ENCODE measurements at regions not wholly inside any gene's neighbourhood (a gene's known extent, or its start where the extent isn't known, plus 50 kb on each side); places are given as distances from the start of the nearest gene placed in this dataset.

DNA sequence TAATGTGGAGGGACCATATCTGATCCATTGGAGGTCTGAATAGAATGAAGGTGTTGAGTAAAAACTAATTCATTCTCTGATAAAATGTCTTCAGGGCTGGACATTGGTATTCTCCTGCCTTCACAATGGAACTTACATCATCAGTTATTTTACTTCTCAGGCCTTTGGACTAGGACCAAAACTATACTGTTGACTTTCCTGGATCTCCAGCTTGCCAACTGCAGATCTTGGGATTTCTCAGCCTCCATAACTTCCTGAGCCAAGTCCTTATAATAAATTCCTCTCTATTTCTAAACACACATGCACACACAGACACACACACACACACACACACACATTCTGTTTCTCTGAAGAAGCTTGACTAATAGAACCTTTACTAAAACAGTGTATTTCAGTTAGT lies 1858.6 kb upstream of the ADGRL3 start:
- TF ChIP-seq, protein P1, sequence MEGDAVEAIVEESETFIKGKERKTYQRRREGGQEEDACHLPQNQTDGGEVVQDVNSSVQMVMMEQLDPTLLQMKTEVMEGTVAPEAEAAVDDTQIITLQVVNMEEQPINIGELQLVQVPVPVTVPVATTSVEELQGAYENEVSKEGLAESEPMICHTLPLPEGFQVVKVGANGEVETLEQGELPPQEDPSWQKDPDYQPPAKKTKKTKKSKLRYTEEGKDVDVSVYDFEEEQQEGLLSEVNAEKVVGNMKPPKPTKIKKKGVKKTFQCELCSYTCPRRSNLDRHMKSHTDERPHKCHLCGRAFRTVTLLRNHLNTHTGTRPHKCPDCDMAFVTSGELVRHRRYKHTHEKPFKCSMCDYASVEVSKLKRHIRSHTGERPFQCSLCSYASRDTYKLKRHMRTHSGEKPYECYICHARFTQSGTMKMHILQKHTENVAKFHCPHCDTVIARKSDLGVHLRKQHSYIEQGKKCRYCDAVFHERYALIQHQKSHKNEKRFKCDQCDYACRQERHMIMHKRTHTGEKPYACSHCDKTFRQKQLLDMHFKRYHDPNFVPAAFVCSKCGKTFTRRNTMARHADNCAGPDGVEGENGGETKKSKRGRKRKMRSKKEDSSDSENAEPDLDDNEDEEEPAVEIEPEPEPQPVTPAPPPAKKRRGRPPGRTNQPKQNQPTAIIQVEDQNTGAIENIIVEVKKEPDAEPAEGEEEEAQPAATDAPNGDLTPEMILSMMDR (IDR thresholded peaks at IDR 0.05; ENCODE audit: insufficient read depth, low read depth, low read length, missing control alignments) = no peak
- no peak overlapping the region for H3K4me3 ChIP-seq (ENCODE audit: low read length)
- no peak for DNase-seq (ENCODE audit: low read depth)

- H3K4me3 ChIP-seq (ENCODE audit: low read length) = no peak overlapping the region
- TF ChIP-seq, protein P1 (IDR thresholded peaks at IDR 0.05; ENCODE audit: insufficient read depth, low read depth, low read length, missing control alignments) = no peak
- no peak for DNase-seq (ENCODE audit: low read depth)
These were observed 1851.2 kb upstream of the ADGRL3 start for GRCh38 chr4:59348949-59349348.

GRCh38 chr4:59369229-59369628 lies 1830.9 kb upstream of the ADGRL3 start:
- no peak for DNase-seq (ENCODE audit: low read depth)
- TF ChIP-seq, protein P1 (IDR thresholded peaks at IDR 0.05; ENCODE audit: insufficient read depth, low read depth, low read length, missing control alignments) = no peak

GRCh38 chr4:59374416-59374815 lies 1825.7 kb upstream of the ADGRL3 start:
- no peak for DNase-seq (ENCODE audit: low read depth)
- H3K4me3 ChIP-seq (ENCODE audit: low read length) = no peak overlapping the region
- TF ChIP-seq, protein P1 (IDR thresholded peaks at IDR 0.05; ENCODE audit: insufficient read depth, low read depth, low read length, missing control alignments) = no peak

More at GRCh38 chr4:59369229-59369628, 1830.9 kb upstream of the ADGRL3 start:
- H3K4me3 ChIP-seq (ENCODE audit: low read length) = no peak overlapping the region

DNA sequence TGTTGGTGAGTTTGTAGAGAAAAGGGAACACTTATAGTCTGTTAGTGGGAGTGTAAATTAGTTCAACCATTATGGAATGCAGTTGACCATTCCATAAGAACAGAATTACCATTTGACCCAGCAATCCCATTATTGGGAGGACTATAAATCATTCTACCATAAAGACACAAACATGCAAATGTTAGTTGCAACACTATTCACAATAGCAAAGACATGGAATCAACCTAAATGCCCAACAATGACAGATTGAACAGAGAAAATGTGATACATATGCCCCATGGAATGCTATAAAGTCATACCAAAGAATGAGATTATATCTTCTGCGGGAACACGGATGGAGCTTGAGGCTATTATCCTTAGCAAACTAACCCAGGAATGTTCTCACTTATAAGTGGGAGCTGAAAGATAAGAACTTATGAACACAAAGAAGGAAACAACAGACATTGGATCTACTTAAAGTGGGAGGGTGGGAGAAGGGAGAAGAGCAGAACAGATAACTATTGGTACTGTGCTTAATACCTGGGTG lies 1819.2 kb upstream of the ADGRL3 start:
- no peak overlapping the region for H3K4me3 ChIP-seq (ENCODE audit: low read length)
- no peak for DNase-seq (ENCODE audit: low read depth)
- TF ChIP-seq, protein P1 (IDR thresholded peaks at IDR 0.05; ENCODE audit: insufficient read depth, low read depth, low read length, missing control alignments) = no peak

GRCh38 chr4:59381591-59381990 lies 1818.5 kb upstream of the ADGRL3 start:
- DNase-seq (ENCODE audit: low read depth) = no peak
- H3K4me3 ChIP-seq (ENCODE audit: low read length) = no peak overlapping the region
- TF ChIP-seq, protein P1 (IDR thresholded peaks at IDR 0.05; ENCODE audit: insufficient read depth, low read depth, low read length, missing control alignments) = no peak
